Activated CD4-positive, alpha-beta T cell treated with anti-CD3 and anti-CD28 coated beads, Interleukin-2, Interleukin-6, amounts not matched to agents 100 ng/mL and 50 ng/mL, durations not matched to agents 16 hours and 8 hours (primary cell): ENCODE measurements at regions not wholly inside any gene's neighbourhood (a gene's known extent, or its start where the extent isn't known, plus 50 kb on each side); places are given as distances from the start of the nearest gene placed in this dataset.
"Not testable (repeated sequence)": the region's sequence is repeated elsewhere in the genome, so short reads cannot be mapped to it uniquely, and the experiment has no call there.

ENCODE experiments used
- DNase-seq: peaks from one replicate; pipeline ENCODE4 v3.0.0-alpha.2; 2020

GRCh38 chr20:55142932-55143331 lies 667.5 kb downstream of the DOK5 start:
- DNase-seq, result no peak

GRCh38 chr20:55140631-55141030 lies 665.2 kb downstream of the DOK5 start:
- no peak for DNase-seq

- no peak for DNase-seq
Observed at GRCh38 chr20:55139173-55139765, 663.9 kb downstream of the DOK5 start.

GRCh38 chr20:55135923-55136322 lies 660.5 kb downstream of the DOK5 start:
- DNase-seq, result no peak

GRCh38 chr20:55132523-55132922 lies 657.1 kb downstream of the DOK5 start:
- no peak for DNase-seq

- not testable (repeated sequence) for DNase-seq
Observed at GRCh38 chr20:55117577-55117976, 642.2 kb downstream of the DOK5 start.

- no peak for DNase-seq
Observed at GRCh38 chr20:55116598-55116997, 641.2 kb downstream of the DOK5 start.

GRCh38 chr20:55103188-55103587 lies 627.8 kb downstream of the DOK5 start:
- no peak for DNase-seq

- DNase-seq, result no peak
Observed at GRCh38 chr20:55099251-55099650, 623.9 kb downstream of the DOK5 start.

GRCh38 chr20:55097621-55098020 lies 622.2 kb downstream of the DOK5 start:
- DNase-seq, result no peak

- DNase-seq, result no peak
Observed at GRCh38 chr20:55095745-55096400, 620.5 kb downstream of the DOK5 start.

- no peak for DNase-seq
Observed at GRCh38 chr20:55094353-55094861, 619.0 kb downstream of the DOK5 start.

- DNase-seq, result no peak
Observed at GRCh38 chr20:55090286-55090685, 614.9 kb downstream of the DOK5 start.

- no peak for DNase-seq
Observed at GRCh38 chr20:55086421-55086820, 611.0 kb downstream of the DOK5 start.

- no peak for DNase-seq
Observed at GRCh38 chr20:55079917-55080316, 604.5 kb downstream of the DOK5 start.

GRCh38 chr20:55074266-55074840 lies 599.0 kb downstream of the DOK5 start:
- not testable (repeated sequence) for DNase-seq

- DNase-seq, result no peak
Observed at GRCh38 chr20:55070001-55070400, 594.6 kb downstream of the DOK5 start.

GRCh38 chr20:55067158-55067825 lies 591.9 kb downstream of the DOK5 start:
- DNase-seq, result no peak

- no peak for DNase-seq
Observed at GRCh38 chr20:55058938-55059337, 583.5 kb downstream of the DOK5 start.

GRCh38 chr20:55057779-55058415 lies 582.5 kb downstream of the DOK5 start:
- DNase-seq, result no peak

GRCh38 chr20:55054453-55054852 lies 579.1 kb downstream of the DOK5 start:
- DNase-seq, result no peak

GRCh38 chr20:55053389-55053788 lies 578.0 kb downstream of the DOK5 start:
- no peak for DNase-seq

GRCh38 chr20:55052459-55052858 lies 577.1 kb downstream of the DOK5 start:
- no peak for DNase-seq
